CD4-positive, alpha-beta T cell treated with Interleukin-1 beta for 1 hour (primary cell): ENCODE measurements at regions not wholly inside any gene's neighbourhood (a gene's known extent, or its start where the extent isn't known, plus 50 kb on each side); places are given as distances from the start of the nearest gene placed in this dataset.
"Not testable (repeated sequence)": the region's sequence is repeated elsewhere in the genome, so short reads cannot be mapped to it uniquely, and the experiment has no call there.

Source experiments
- DNase-seq, 2 donors: peaks; one replicate each; pipeline ENCODE4 v3.0.0-alpha.2; 2020 to 2022

- no peak for DNase-seq
Measured at GRCh38 chrX:35406386-35406785, 391.8 kb upstream of the MAGEB16 start.

GRCh38 chrX:35416782-35417181, 381.4 kb upstream of the MAGEB16 start:
- DNase-seq, result no peak

- no peak for DNase-seq
Measured at GRCh38 chrX:35432056-35432455, 366.1 kb upstream of the MAGEB16 start.

- DNase-seq, result no peak
Measured at GRCh38 chrX:35439034-35439660, 359.0 kb upstream of the MAGEB16 start.

- no peak for DNase-seq
Measured at GRCh38 chrX:35439692-35440091, 358.4 kb upstream of the MAGEB16 start.

- no peak for DNase-seq
Measured at GRCh38 chrX:35442421-35442820, 355.7 kb upstream of the MAGEB16 start.

GRCh38 chrX:35443091-35443582, 355.0 kb upstream of the MAGEB16 start:
- DNase-seq, result peak in 1 of 2 donors; percentile 4

- no peak for DNase-seq
Measured at GRCh38 chrX:35444671-35445355, 353.3 kb upstream of the MAGEB16 start.

GRCh38 chrX:35445912-35446311, 352.2 kb upstream of the MAGEB16 start:
- no peak for DNase-seq

GRCh38 chrX:35456891-35457290, 341.3 kb upstream of the MAGEB16 start:
- DNase-seq, result no peak

GRCh38 chrX:35458142-35458541, 340.0 kb upstream of the MAGEB16 start:
- no peak for DNase-seq

GRCh38 chrX:35461164-35461563, 337.0 kb upstream of the MAGEB16 start:
- DNase-seq, result no peak

GRCh38 chrX:35496671-35497070, 301.5 kb upstream of the MAGEB16 start:
- not testable (repeated sequence) for DNase-seq

- not testable (repeated sequence) for DNase-seq
Measured at GRCh38 chrX:35497453-35497852, 300.7 kb upstream of the MAGEB16 start.

- no peak for DNase-seq
Measured at GRCh38 chrX:35499071-35499862, 298.9 kb upstream of the MAGEB16 start.

- DNase-seq, result no peak
Measured at GRCh38 chrX:35507701-35508100, 290.4 kb upstream of the MAGEB16 start.

GRCh38 chrX:35548003-35548402, 250.1 kb upstream of the MAGEB16 start:
- DNase-seq, result not testable (repeated sequence)

- DNase-seq, result no peak
Measured at GRCh38 chrX:35557916-35558315, 240.2 kb upstream of the MAGEB16 start.

- DNase-seq, result no peak
Measured at GRCh38 chrX:35561985-35562384, 236.2 kb upstream of the MAGEB16 start.

GRCh38 chrX:35562395-35562794, 235.7 kb upstream of the MAGEB16 start:
- no peak for DNase-seq

- DNase-seq, result no peak
Measured at GRCh38 chrX:35590210-35590609, 207.9 kb upstream of the MAGEB16 start.

GRCh38 chrX:35611562-35611961, 186.6 kb upstream of the MAGEB16 start:
- DNase-seq, result not testable (repeated sequence)

GRCh38 chrX:35617836-35618235, 180.3 kb upstream of the MAGEB16 start:
- no peak for DNase-seq

GRCh38 chrX:35622040-35622439, 176.1 kb upstream of the MAGEB16 start:
- no peak for DNase-seq
